Gastrocnemius medialis (tissue), 4 donors: ENCODE measurements at regions not wholly inside any gene's neighbourhood (a gene's known extent, or its start where the extent isn't known, plus 50 kb on each side); places are given as distances from the start of the nearest gene placed in this dataset.

ENCODE experiments used
- POLR2A ChIP-seq, 2 donors: fragments of 450-650 bp; IDR thresholded peaks; one replicate each; pipeline ENCODE4 v1.6.1; 2017; ENCODE audit warnings: antibody characterized with exemption in 2 of 2, mild to moderate bottlenecking in 2 of 2, moderate library complexity in 2 of 2
- TF ChIP-seq, protein P1 (sequence below), 5 experiments: fragments of 450-650 bp in 3 of 5; fragments of 200-600 bp in 2 of 5; sonication (generic) in 2 of 5; IDR thresholded peaks in 4 of 5; conservative IDR thresholded peaks in 1 of 5; 1 replicate in 4 of 5; 2 replicates in 1 of 5; pipeline ENCODE4 v1.5.1; 2016 to 2019; ENCODE audit warnings: antibody characterized with exemption in 5 of 5, mild to moderate bottlenecking in 3 of 5, moderate library complexity in 3 of 5

DNA sequence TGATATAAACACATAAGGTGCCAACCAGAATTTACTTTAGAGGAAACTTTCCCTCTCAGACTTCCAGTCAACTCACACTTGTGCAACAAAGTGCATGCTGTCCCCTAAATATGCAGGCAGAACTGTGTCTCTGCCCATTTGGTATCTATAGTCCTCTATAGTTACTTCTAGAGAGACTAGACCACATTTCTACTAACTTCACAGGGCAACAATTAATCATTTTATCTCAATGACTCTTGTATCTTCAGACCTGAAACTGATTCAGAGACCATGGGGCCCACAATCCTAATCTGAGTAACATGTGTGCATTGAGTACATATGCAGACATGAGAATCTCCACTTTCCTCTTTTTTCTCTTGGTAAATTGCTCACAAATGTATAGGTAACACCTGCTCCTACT, 158.1 kb downstream of the ZNF486 start:
- no peak for TF ChIP-seq POLR2A (IDR thresholded peaks at IDR 0.05)
- TF ChIP-seq, protein P1, sequence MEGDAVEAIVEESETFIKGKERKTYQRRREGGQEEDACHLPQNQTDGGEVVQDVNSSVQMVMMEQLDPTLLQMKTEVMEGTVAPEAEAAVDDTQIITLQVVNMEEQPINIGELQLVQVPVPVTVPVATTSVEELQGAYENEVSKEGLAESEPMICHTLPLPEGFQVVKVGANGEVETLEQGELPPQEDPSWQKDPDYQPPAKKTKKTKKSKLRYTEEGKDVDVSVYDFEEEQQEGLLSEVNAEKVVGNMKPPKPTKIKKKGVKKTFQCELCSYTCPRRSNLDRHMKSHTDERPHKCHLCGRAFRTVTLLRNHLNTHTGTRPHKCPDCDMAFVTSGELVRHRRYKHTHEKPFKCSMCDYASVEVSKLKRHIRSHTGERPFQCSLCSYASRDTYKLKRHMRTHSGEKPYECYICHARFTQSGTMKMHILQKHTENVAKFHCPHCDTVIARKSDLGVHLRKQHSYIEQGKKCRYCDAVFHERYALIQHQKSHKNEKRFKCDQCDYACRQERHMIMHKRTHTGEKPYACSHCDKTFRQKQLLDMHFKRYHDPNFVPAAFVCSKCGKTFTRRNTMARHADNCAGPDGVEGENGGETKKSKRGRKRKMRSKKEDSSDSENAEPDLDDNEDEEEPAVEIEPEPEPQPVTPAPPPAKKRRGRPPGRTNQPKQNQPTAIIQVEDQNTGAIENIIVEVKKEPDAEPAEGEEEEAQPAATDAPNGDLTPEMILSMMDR (IDR thresholded peaks at IDR 0.05 in 4 of 5, conservative IDR thresholded peaks at IDR 0.05 in 1 of 5): no peak
